H9 (cell line): ENCODE measurements at regions not wholly inside any gene's neighbourhood (a gene's known extent, or its start where the extent isn't known, plus 50 kb on each side); places are given as distances from the start of the nearest gene placed in this dataset.

Source experiments
- DNase-seq: peaks from one replicate; pipeline ENCODE4 v3.0.0-alpha.2; 2017
- H2AFZ ChIP-seq: one replicate; pipeline ENCODE4 v1.6.1; 2013; ENCODE audit warnings: mild to moderate bottlenecking, low read length, control low read depth, moderate library complexity
- H2AK5ac ChIP-seq: 2 replicates; pipeline ENCODE4 v1.6.1; 2013; ENCODE audit warnings: low read length, control low read depth, mixed read lengths; ENCODE audit not compliant: insufficient read length
- H2BK120ac ChIP-seq: one replicate; pipeline ENCODE4 v1.6.1; 2013; ENCODE audit warnings: low read depth, mild to moderate bottlenecking, low read length, control low read depth, inconsistent platforms; ENCODE audit not compliant: poor library complexity, severe bottlenecking
- H2BK12ac ChIP-seq: 2 replicates; pipeline ENCODE4 v1.6.1; 2013; ENCODE audit warnings: low read length, control low read depth, mixed read lengths, low read depth; ENCODE audit not compliant: insufficient read length
- H2BK15ac ChIP-seq: 2 replicates; pipeline ENCODE4 v1.6.1; 2013; ENCODE audit warnings: low read depth, low read length, control low read depth
- H2BK20ac ChIP-seq: one replicate; pipeline ENCODE4 v1.6.1; 2013; ENCODE audit warnings: low read depth, mild to moderate bottlenecking, low read length, control low read depth, inconsistent platforms; ENCODE audit not compliant: poor library complexity, severe bottlenecking
- H2BK5ac ChIP-seq: 2 replicates; pipeline ENCODE4 v1.6.1; 2013; ENCODE audit warnings: low read length, control low read depth, mixed read lengths; ENCODE audit not compliant: insufficient read length
- H3K14ac ChIP-seq: 2 replicates; pipeline ENCODE4 v1.6.1; 2013; ENCODE audit warnings: low read length, control low read depth; ENCODE audit not compliant: insufficient read depth
- H3K18ac ChIP-seq: 2 replicates; pipeline ENCODE4 v1.6.1; 2013; ENCODE audit warnings: low read depth, mild to moderate bottlenecking, mixed read lengths, low read length, control low read depth; ENCODE audit not compliant: insufficient read length
- H3K23ac ChIP-seq: 2 replicates; pipeline ENCODE4 v1.6.1; 2013; ENCODE audit warnings: low read length, control low read depth, mixed read lengths, low read depth; ENCODE audit not compliant: insufficient read length
- H3K23me2 ChIP-seq: 2 replicates; pipeline ENCODE4 v1.6.1; 2013; ENCODE audit warnings: low read depth, mild to moderate bottlenecking, mixed read lengths, low read length, control low read depth; ENCODE audit not compliant: insufficient read length, poor library complexity, severe bottlenecking
- H3K27ac ChIP-seq: 2 replicates; pipeline ENCODE4 v1.5.1; 2013; ENCODE audit warnings: low read length, control low read depth, mixed read lengths, low read depth; ENCODE audit not compliant: insufficient read length
- H3K27me3 ChIP-seq: 2 replicates; pipeline ENCODE4 v1.6.1; 2013; ENCODE audit warnings: low read length, control low read depth, inconsistent platforms; ENCODE audit not compliant: insufficient read depth
- H3K4ac ChIP-seq: 2 replicates; pipeline ENCODE4 v1.6.1; 2013; ENCODE audit warnings: low read depth, mild to moderate bottlenecking, control low read depth, inconsistent platforms, low read length, moderate library complexity
- H3K4me1 ChIP-seq: 2 replicates; pipeline ENCODE4 v1.6.1; 2013; ENCODE audit warnings: low read length, control low read depth, inconsistent platforms; ENCODE audit not compliant: insufficient read depth
- H3K4me2 ChIP-seq: 2 replicates; pipeline ENCODE4 v1.6.1; 2013; ENCODE audit warnings: low read length, control low read depth, mixed read lengths; ENCODE audit not compliant: insufficient read length, insufficient read depth
- H3K56ac ChIP-seq: 2 replicates; pipeline ENCODE4 v1.6.1; 2013; ENCODE audit warnings: low read depth, mild to moderate bottlenecking, mixed read lengths, low read length, control low read depth; ENCODE audit not compliant: insufficient read length
- H3K79me1 ChIP-seq: 2 replicates; pipeline ENCODE4 v1.6.1; 2013; ENCODE audit warnings: low read depth, mild to moderate bottlenecking, moderate library complexity, low read length, control low read depth, inconsistent platforms; ENCODE audit not compliant: insufficient read depth, poor library complexity, severe bottlenecking
- H3K79me2 ChIP-seq: 2 replicates; pipeline ENCODE4 v1.6.1; 2013; ENCODE audit warnings: low read length, control low read depth, inconsistent platforms; ENCODE audit not compliant: insufficient read depth
- H3K9ac ChIP-seq: 2 replicates; pipeline ENCODE4 v1.6.1; 2013; ENCODE audit warnings: low read length, control low read depth, mixed read lengths; ENCODE audit not compliant: insufficient read length; ENCODE audit errors: extremely low read depth
- H3K9me3 ChIP-seq: one replicate; pipeline ENCODE4 v1.6.1; 2013; ENCODE audit warnings: low read depth, low read length, inconsistent platforms; ENCODE audit not compliant: control insufficient read depth
- H3T11ph ChIP-seq: one replicate; pipeline ENCODE4 v1.6.1; 2013; ENCODE audit warnings: mild to moderate bottlenecking, low read length, control low read depth, inconsistent platforms
- H4K20me1 ChIP-seq: one replicate; pipeline ENCODE4 v1.6.1; 2013; ENCODE audit not compliant: control insufficient read depth, insufficient read length, insufficient read depth
- H4K5ac ChIP-seq: 2 replicates; pipeline ENCODE4 v1.6.1; 2013; ENCODE audit warnings: low read depth, mild to moderate bottlenecking, mixed read lengths, low read length, control low read depth; ENCODE audit not compliant: insufficient read length
- H4K8ac ChIP-seq: replicated peaks from 2 replicates; pipeline ENCODE4 v1.6.1; 2013; ENCODE audit warnings: low read length, control low read depth, mixed read lengths, low read depth; ENCODE audit not compliant: insufficient read length
- H4K91ac ChIP-seq: 2 replicates; pipeline ENCODE4 v1.6.1; 2013; ENCODE audit warnings: low read depth, mild to moderate bottlenecking, moderate library complexity, mixed read lengths, low read length, control low read depth; ENCODE audit not compliant: insufficient read length
- H3K27ac Mint-ChIP-seq, 3 experiments: 2 replicates in 2 of 3; 3 replicates in 1 of 3; pipeline ENCODE4 v1.8.0; 2020 to 2021; ENCODE audit warnings: mixed read lengths in 3 of 3, mild to moderate bottlenecking in 1 of 3, moderate library complexity in 1 of 3
- H3K27me3 Mint-ChIP-seq: 2 replicates; pipeline ENCODE4 v1.8.0; 2021; ENCODE audit warnings: low read depth, mild to moderate bottlenecking, moderate library complexity, mixed read lengths
- H3K36me3 Mint-ChIP-seq, 3 experiments: 2 replicates in 2 of 3; 3 replicates in 1 of 3; pipeline ENCODE4 v1.8.0; 2020 to 2021; ENCODE audit warnings: low read depth in 3 of 3, mixed read lengths in 3 of 3; ENCODE audit not compliant: insufficient read depth in 1 of 3
- H3K4me1 Mint-ChIP-seq, 2 experiments: 2 replicates each; pipeline ENCODE4 v1.8.0; 2020; ENCODE audit warnings: mixed read lengths in 2 of 2
- H3K4me3 Mint-ChIP-seq, 2 experiments: 2 replicates in 1 of 2; 3 replicates in 1 of 2; pipeline ENCODE4 v1.8.0; 2020 to 2021; ENCODE audit warnings: mild to moderate bottlenecking in 2 of 2, mixed read lengths in 2 of 2, moderate library complexity in 1 of 2
- H3K9me3 Mint-ChIP-seq, 2 experiments: 2 replicates in 1 of 2; 3 replicates in 1 of 2; pipeline ENCODE4 v1.8.0; 2020; ENCODE audit warnings: mild to moderate bottlenecking in 2 of 2, mixed read lengths in 2 of 2, moderate library complexity in 1 of 2
- WGBS: extraction: QIAGEN DNeasy Blood & Tissue Kit; methylation state at CpG from one replicate; pipeline ENCODE4 v1.1.7; 2013; ENCODE audit warnings: missing lambda C conversion rate, low lambda C conversion rate, mixed read lengths; ENCODE audit not compliant: insufficient read length; ENCODE audit errors: extremely low coverage; 5-methylcytosine and 5-hydroxymethylcytosine counted together
- TF ChIP-seq, protein P1 (sequence below): fragments of 200-600 bp; sonication (generic); conservative IDR thresholded peaks from 3 replicates; pipeline ENCODE4 v1.8.0; 2021; ENCODE audit warnings: antibody characterized with exemption, mild to moderate bottlenecking

DNA sequence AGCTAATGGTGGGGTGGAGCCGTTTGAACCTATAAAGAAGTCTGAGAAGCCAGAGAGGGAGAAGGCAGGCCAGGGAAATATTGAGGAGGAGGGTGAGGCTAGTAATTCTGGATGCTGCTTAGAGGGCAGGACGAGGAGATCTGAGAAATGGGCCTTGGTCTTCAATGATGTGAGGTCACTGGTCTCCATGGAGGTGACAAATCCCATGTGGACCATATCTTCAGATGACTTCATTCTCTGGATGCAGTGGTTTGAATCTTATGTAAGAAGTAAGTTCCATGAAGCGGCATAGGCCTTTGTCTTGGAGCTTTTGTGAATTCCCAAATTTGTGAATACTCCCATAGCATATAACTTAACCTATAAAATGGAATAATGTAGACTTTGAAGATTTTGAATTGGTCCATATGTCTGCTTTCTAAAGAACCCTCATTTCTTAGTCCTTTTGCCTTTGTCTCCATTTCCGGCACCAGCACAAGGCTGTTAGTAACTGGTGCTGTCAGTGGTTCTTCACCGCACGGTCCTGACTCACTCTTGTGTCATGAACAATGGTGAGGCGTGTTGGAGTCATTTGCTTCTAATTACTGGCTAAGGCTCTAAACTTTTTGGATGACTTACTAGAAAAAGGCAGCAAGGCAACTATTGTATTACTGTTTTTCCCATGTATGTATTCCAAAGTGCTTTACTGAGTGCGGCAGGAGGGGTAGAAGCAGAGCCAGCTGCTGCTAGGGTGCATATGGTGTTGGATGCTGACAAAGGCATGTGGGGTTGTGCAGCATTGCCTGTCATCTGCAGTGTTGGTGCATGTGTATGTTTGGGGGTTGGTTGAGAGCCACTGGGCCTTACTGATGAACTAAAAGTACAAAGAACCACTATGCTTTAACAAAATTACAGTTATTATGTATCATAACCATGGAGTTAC is 279.3 kb upstream of the C2CD4B start:
- Mint-ChIP-seq H3K9me3 (no peaks in the 10 kb centered on the region), H3K27ac (no peak overlapping the region; a peak in 1 of 7 replicates), H3K36me3 (no peaks in the 10 kb centered on the region), H3K27me3 (no peaks in the 10 kb centered on the region), H3K4me1 (peaks cover 25 to 27% of the 10 kb centered on the region in 2 experiments), H3K4me3 (no peak overlapping the region)
- Histone ChIP-seq H4K8ac (no peak overlapping the region), H4K5ac (no peak overlapping the region), H2BK120ac (no peak overlapping the region), H2AK5ac (no peak overlapping the region), H3K4ac (no peak overlapping the region), H3K27ac (no peak overlapping the region), H4K20me1 (no peaks in the 10 kb centered on the region), H3K23me2 (no peaks in the 10 kb centered on the region), H2BK12ac (no peak overlapping the region), H3K9ac (no peak overlapping the region), H3K27me3 (no peaks in the 10 kb centered on the region), H3T11ph (no peak overlapping the region), H3K4me2 (no peak overlapping the region), H3K79me1 (no peaks in the 10 kb centered on the region), H4K91ac (no peak overlapping the region), H3K23ac (no peak overlapping the region), H2BK5ac (no peak overlapping the region), H2AFZ (no peak overlapping the region), H3K18ac (no peak overlapping the region), H3K4me1 (no peaks in the 10 kb centered on the region; the same call in 1 of the 2 replicates), H2BK20ac (no peak overlapping the region), H3K14ac (no peak overlapping the region), H3K9me3 (no peaks in the 10 kb centered on the region), H3K56ac (no peak overlapping the region), H2BK15ac (no peak overlapping the region), H3K79me2 (no peaks in the 10 kb centered on the region)
- TF ChIP-seq, protein P1, sequence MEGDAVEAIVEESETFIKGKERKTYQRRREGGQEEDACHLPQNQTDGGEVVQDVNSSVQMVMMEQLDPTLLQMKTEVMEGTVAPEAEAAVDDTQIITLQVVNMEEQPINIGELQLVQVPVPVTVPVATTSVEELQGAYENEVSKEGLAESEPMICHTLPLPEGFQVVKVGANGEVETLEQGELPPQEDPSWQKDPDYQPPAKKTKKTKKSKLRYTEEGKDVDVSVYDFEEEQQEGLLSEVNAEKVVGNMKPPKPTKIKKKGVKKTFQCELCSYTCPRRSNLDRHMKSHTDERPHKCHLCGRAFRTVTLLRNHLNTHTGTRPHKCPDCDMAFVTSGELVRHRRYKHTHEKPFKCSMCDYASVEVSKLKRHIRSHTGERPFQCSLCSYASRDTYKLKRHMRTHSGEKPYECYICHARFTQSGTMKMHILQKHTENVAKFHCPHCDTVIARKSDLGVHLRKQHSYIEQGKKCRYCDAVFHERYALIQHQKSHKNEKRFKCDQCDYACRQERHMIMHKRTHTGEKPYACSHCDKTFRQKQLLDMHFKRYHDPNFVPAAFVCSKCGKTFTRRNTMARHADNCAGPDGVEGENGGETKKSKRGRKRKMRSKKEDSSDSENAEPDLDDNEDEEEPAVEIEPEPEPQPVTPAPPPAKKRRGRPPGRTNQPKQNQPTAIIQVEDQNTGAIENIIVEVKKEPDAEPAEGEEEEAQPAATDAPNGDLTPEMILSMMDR = no peak
- no CpG with 5 or more reads among the region's 8 CpGs for WGBS
- DNase-seq = no peak
